NT2/D1 (cell line): ENCODE measurements at regions not wholly inside any gene's neighbourhood (a gene's known extent, or its start where the extent isn't known, plus 50 kb on each side); places are given as distances from the start of the nearest gene placed in this dataset.

Source experiments
- YY1 ChIP-seq: IDR thresholded peaks from 2 replicates; pipeline ENCODE4 v1.6.1; 2011; ENCODE audit not compliant: insufficient read length, insufficient read depth
- ZNF274 ChIP-seq: IDR thresholded peaks from 2 replicates; pipeline ENCODE4 v1.6.1; 2011; ENCODE audit warnings: mild to moderate bottlenecking, low read depth, low read length

GRCh38 chr6:22194188-22194921 is 102.5 kb downstream of the PRL start:
- TF ChIP-seq ZNF274, result no peak
- TF ChIP-seq YY1, result no peak
